SH-SY5Y (cell line): ENCODE measurements at regions not wholly inside any gene's neighbourhood (a gene's known extent, or its start where the extent isn't known, plus 50 kb on each side); places are given as distances from the start of the nearest gene placed in this dataset.

ENCODE experiments used
- GATA2 ChIP-seq: IDR thresholded peaks from 2 replicates; pipeline ENCODE4 v1.6.1; 2011; ENCODE audit warnings: mild to moderate bottlenecking, low read depth, low read length
- GATA3 ChIP-seq: IDR thresholded peaks from 2 replicates; pipeline ENCODE4 v1.6.1; 2011; ENCODE audit warnings: low read depth, mild to moderate bottlenecking, low read length, moderate library complexity

DNA sequence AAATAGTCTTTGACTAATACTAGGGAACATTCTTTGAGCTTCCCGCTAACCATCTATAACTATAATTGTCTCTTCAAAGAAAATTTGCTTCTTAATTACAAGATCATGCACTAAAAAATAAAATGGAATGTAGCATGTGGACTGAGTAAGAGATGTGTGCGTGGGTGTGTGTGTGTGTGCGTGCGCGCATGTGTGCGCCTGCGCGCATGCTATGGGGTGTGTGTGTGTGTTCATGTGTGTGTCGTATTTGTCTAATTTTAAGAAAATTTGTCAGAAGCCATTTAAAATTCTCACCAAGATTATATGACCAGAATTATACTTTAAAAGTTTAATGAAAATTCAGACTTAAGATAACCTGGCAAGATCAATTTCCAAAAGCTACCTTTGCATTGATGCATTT lies 593.0 kb downstream of the ACTL7B start:
- no peak for TF ChIP-seq GATA2
- no peak for TF ChIP-seq GATA3
